Parathyroid adenoma (tissue), 2 donors: ENCODE measurements at regions not wholly inside any gene's neighbourhood (a gene's known extent, or its start where the extent isn't known, plus 50 kb on each side); places are given as distances from the start of the nearest gene placed in this dataset.

ENCODE experiments used
- H2AFZ ChIP-seq: fragments of 300-600 bp; sonication (generic); one replicate; pipeline ENCODE4 v1.7.0; 2017; ENCODE audit warnings: antibody characterized with exemption, mild to moderate bottlenecking
- H3K27ac ChIP-seq: fragments of 300-600 bp; sonication (generic); one replicate; pipeline ENCODE4 v1.7.0; 2017
- H3K27me3 ChIP-seq: fragments of 300-600 bp; sonication (generic); one replicate; pipeline ENCODE4 v1.7.0; 2017; ENCODE audit warnings: low read length; ENCODE audit not compliant: control insufficient read depth, insufficient read depth
- H3K36me3 ChIP-seq: fragments of 300-600 bp; sonication (generic); one replicate; pipeline ENCODE4 v1.7.0; 2017; ENCODE audit warnings: low read length; ENCODE audit not compliant: control insufficient read depth, insufficient read depth
- H3K4me1 ChIP-seq: fragments of 300-600 bp; sonication (generic); one replicate; pipeline ENCODE4 v1.7.0; 2017; ENCODE audit warnings: control low read depth
- H3K4me2 ChIP-seq: fragments of 300-600 bp; sonication (generic); one replicate; pipeline ENCODE4 v1.7.0; 2017; ENCODE audit warnings: low read length
- H3K4me3 ChIP-seq: fragments of 300-600 bp; sonication (generic); one replicate; pipeline ENCODE4 v1.7.0; 2017; ENCODE audit warnings: low read depth, low read length
- H3K79me2 ChIP-seq: fragments of 300-600 bp; sonication (generic); one replicate; pipeline ENCODE4 v1.7.0; 2017; ENCODE audit warnings: control low read depth
- H3K9ac ChIP-seq: fragments of 300-600 bp; sonication (generic); one replicate; pipeline ENCODE4 v1.7.0; 2017; ENCODE audit warnings: mild to moderate bottlenecking
- H3K9me3 ChIP-seq: fragments of 300-600 bp; sonication (generic); one replicate; pipeline ENCODE4 v1.7.0; 2017; ENCODE audit warnings: low read length; ENCODE audit not compliant: control insufficient read depth
- TF ChIP-seq, protein P1 (sequence below): fragments of 300-600 bp; sonication (generic); IDR thresholded peaks from one replicate; pipeline ENCODE4 v1.7.0; 2017; ENCODE audit warnings: antibody characterized with exemption, mild to moderate bottlenecking
- donor health status: primary hyperparathyroidism.

- Histone ChIP-seq H2AFZ (no peak overlapping the region), H3K27me3 (no peaks in the 10 kb centered on the region), H3K4me2 (no peak overlapping the region), H3K79me2 (no peaks in the 10 kb centered on the region), H3K4me1 (no peaks in the 10 kb centered on the region), H3K9me3 (no peaks in the 10 kb centered on the region), H3K9ac (no peak overlapping the region), H3K27ac (no peak overlapping the region), H3K36me3 (no peaks in the 10 kb centered on the region), H3K4me3 (no peak overlapping the region)
- TF ChIP-seq, protein P1, sequence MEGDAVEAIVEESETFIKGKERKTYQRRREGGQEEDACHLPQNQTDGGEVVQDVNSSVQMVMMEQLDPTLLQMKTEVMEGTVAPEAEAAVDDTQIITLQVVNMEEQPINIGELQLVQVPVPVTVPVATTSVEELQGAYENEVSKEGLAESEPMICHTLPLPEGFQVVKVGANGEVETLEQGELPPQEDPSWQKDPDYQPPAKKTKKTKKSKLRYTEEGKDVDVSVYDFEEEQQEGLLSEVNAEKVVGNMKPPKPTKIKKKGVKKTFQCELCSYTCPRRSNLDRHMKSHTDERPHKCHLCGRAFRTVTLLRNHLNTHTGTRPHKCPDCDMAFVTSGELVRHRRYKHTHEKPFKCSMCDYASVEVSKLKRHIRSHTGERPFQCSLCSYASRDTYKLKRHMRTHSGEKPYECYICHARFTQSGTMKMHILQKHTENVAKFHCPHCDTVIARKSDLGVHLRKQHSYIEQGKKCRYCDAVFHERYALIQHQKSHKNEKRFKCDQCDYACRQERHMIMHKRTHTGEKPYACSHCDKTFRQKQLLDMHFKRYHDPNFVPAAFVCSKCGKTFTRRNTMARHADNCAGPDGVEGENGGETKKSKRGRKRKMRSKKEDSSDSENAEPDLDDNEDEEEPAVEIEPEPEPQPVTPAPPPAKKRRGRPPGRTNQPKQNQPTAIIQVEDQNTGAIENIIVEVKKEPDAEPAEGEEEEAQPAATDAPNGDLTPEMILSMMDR: no peak
Observed at GRCh38 chr3:75048650-75049049, 434.2 kb upstream of the CNTN3 start.

GRCh38 chr3:75049533-75049932 is 435.1 kb upstream of the CNTN3 start:
- H3K4me3 ChIP-seq: no peak overlapping the region
- H2AFZ ChIP-seq: no peak overlapping the region
- no peaks in the 10 kb centered on the region for H3K9me3 ChIP-seq
- no peaks in the 10 kb centered on the region for H3K4me1 ChIP-seq
- no peaks in the 10 kb centered on the region for H3K27me3 ChIP-seq
- H3K9ac ChIP-seq: no peak overlapping the region
- TF ChIP-seq, protein P1: no peak
- H3K79me2 ChIP-seq: no peaks in the 10 kb centered on the region
- H3K4me2 ChIP-seq: no peak overlapping the region
- H3K27ac ChIP-seq: no peak overlapping the region
- H3K36me3 ChIP-seq: no peaks in the 10 kb centered on the region

DNA sequence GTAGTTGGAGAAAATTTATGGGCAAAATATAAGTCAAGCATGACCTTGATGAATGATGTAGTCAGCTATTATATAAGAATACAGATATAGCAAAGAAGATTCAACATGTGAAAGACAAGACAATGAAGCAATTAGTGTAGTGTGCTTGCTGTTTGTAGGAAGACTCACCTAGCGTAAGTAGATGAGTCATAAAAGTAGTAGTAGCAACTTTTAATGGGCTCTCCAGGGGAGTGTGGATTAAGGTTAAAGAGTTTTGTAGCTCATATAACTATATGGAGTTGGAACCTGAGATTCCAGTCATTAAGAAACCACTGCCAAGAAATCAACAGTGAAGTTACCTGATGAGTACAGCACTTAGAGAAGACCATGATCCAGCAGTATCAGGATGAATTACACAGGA is 444.7 kb upstream of the CNTN3 start:
- no peak overlapping the region for H2AFZ ChIP-seq
- no peak overlapping the region for H3K27ac ChIP-seq
- no peak overlapping the region for H3K4me2 ChIP-seq
- no peak overlapping the region for H3K4me3 ChIP-seq
- H3K36me3 ChIP-seq: no peaks in the 10 kb centered on the region
- H3K79me2 ChIP-seq: no peaks in the 10 kb centered on the region
- no peaks in the 10 kb centered on the region for H3K9me3 ChIP-seq
- TF ChIP-seq, protein P1: no peak
- no peaks in the 10 kb centered on the region for H3K27me3 ChIP-seq
- H3K4me1 ChIP-seq: no peaks in the 10 kb centered on the region
- H3K9ac ChIP-seq: no peak overlapping the region

- TF ChIP-seq, protein P1: no peak
- no peak overlapping the region for H3K4me3 ChIP-seq
- H2AFZ ChIP-seq: no peak overlapping the region
- no peak overlapping the region for H3K9ac ChIP-seq
- no peaks in the 10 kb centered on the region for H3K36me3 ChIP-seq
- no peak overlapping the region for H3K4me2 ChIP-seq
- H3K9me3 ChIP-seq: no peaks in the 10 kb centered on the region
- no peaks in the 10 kb centered on the region for H3K79me2 ChIP-seq
- no peak overlapping the region for H3K27ac ChIP-seq
- no peaks in the 10 kb centered on the region for H3K4me1 ChIP-seq
- H3K27me3 ChIP-seq: no peaks in the 10 kb centered on the region
Observed at GRCh38 chr3:75061806-75062205, 447.3 kb upstream of the CNTN3 start.

- TF ChIP-seq, protein P1: no peak
- Histone ChIP-seq H3K9ac (no peak overlapping the region), H3K4me1 (no peaks in the 10 kb centered on the region), H3K27ac (no peak overlapping the region), H3K9me3 (no peaks in the 10 kb centered on the region), H3K36me3 (no peaks in the 10 kb centered on the region), H3K4me2 (no peak overlapping the region), H3K27me3 (no peaks in the 10 kb centered on the region), H3K79me2 (no peaks in the 10 kb centered on the region), H3K4me3 (no peak overlapping the region), H2AFZ (no peak overlapping the region)
Observed at GRCh38 chr3:75075158-75075557, 460.7 kb upstream of the CNTN3 start.
